ENCODE measurements at regions not wholly inside any gene's neighbourhood (a gene's known extent, or its start where the extent isn't known, plus 50 kb on each side); places are given as distances from the start of the nearest gene placed in this dataset.
"Not testable (repeated sequence)": the region's sequence is repeated elsewhere in the genome, so short reads cannot be mapped to it uniquely, and the experiment has no call there.

- H3K9me3 ChIP-seq (ENCODE audit: control insufficient read depth in 4 of 4, insufficient read depth in 3 of 4, low read length in 3 of 4), result no peaks in the 10 kb centered on the region
- peaks cover 0 to 8% (median 0%) of the 10 kb centered on the region in 5 donors for H3K4me1 ChIP-seq (ENCODE audit: control insufficient read depth in 5 of 5, insufficient read depth in 5 of 5, low read length in 5 of 5)
- ATAC-seq (ENCODE audit: insufficient read depth, low FRiP score) (no peak), DNase-seq (no peak)
- no peak overlapping the region for H3K4me3 ChIP-seq
- H3K27me3 ChIP-seq (ENCODE audit: control insufficient read depth in 3 of 3, insufficient read depth in 3 of 3, low read length in 2 of 3), result no peaks in the 10 kb centered on the region
- no peak for TF ChIP-seq CTCF (IDR thresholded peaks at IDR 0.05; ENCODE audit: control extremely low read depth, extremely low read depth)
- no peak overlapping the region for H3K27ac ChIP-seq (ENCODE audit: low read depth in 1 of 2, low read length in 1 of 2)
- no peak overlapping the region for H3K9ac ChIP-seq (ENCODE audit: insufficient read depth in 1 of 2, low read length in 2 of 2)
- peaks cover 0 to 8% (median 3%) of the 10 kb centered on the region in 4 donors for H3K36me3 ChIP-seq (ENCODE audit: control insufficient read depth in 4 of 4, insufficient read depth in 4 of 4, low read length in 4 of 4)
- WGBS, 2 donors, result 89 to 97% methylated on average over 2 of the region's 2 CpGs
Measured at GRCh38 chr13:21308906-21309305, 132.4 kb downstream of the MRPL57 start.

GRCh38 chr13:21309542-21310172 lies 133.2 kb downstream of the MRPL57 start:
- no peak for ATAC-seq (ENCODE audit: insufficient read depth, low FRiP score)
- TF ChIP-seq CTCF (IDR thresholded peaks at IDR 0.05; ENCODE audit: control extremely low read depth, extremely low read depth), result no peak
- Histone ChIP-seq H3K9ac (ENCODE audit: insufficient read depth in 1 of 2, low read length in 2 of 2) (no peak overlapping the region), H3K4me3 (no peak overlapping the region), H3K27ac (ENCODE audit: low read depth in 1 of 2, low read length in 1 of 2) (no peak overlapping the region), H3K4me1 (ENCODE audit: control insufficient read depth in 5 of 5, insufficient read depth in 5 of 5, low read length in 5 of 5) (peaks cover 0 to 8% (median 0%) of the 10 kb centered on the region in 5 donors), H3K36me3 (ENCODE audit: control insufficient read depth in 4 of 4, insufficient read depth in 4 of 4, low read length in 4 of 4) (peaks cover 0 to 2% (median under 1%) of the 10 kb centered on the region in 4 donors), H3K27me3 (ENCODE audit: control insufficient read depth in 3 of 3, insufficient read depth in 3 of 3, low read length in 2 of 3) (no peaks in the 10 kb centered on the region), H3K9me3 (ENCODE audit: control insufficient read depth in 4 of 4, insufficient read depth in 3 of 4, low read length in 3 of 4) (no peaks in the 10 kb centered on the region)
- DNase-seq, result no peak
- WGBS, 2 donors, result 79 to 94% methylated on average over 5 of the region's 5 CpGs

GRCh38 chr13:21310220-21310619 lies 133.8 kb downstream of the MRPL57 start:
- H3K36me3 ChIP-seq (ENCODE audit: control insufficient read depth in 4 of 4, insufficient read depth in 4 of 4, low read length in 4 of 4), result peaks cover 0 to 2% (median 0%) of the 10 kb centered on the region in 4 donors
- no peak overlapping the region for H3K9ac ChIP-seq (ENCODE audit: insufficient read depth in 1 of 2, low read length in 2 of 2)
- H3K4me1 ChIP-seq (ENCODE audit: control insufficient read depth in 5 of 5, insufficient read depth in 5 of 5, low read length in 5 of 5), result peaks cover 0 to 8% (median 0%) of the 10 kb centered on the region in 5 donors
- H3K27me3 ChIP-seq (ENCODE audit: control insufficient read depth in 3 of 3, insufficient read depth in 3 of 3, low read length in 2 of 3), result no peaks in the 10 kb centered on the region
- 64 to 76% methylated on average over 3 of the region's 3 CpGs for WGBS, 2 donors
- TF ChIP-seq CTCF (IDR thresholded peaks at IDR 0.05; ENCODE audit: control extremely low read depth, extremely low read depth), result no peak
- ATAC-seq (ENCODE audit: insufficient read depth, low FRiP score), result no peak
- no peaks in the 10 kb centered on the region for H3K9me3 ChIP-seq (ENCODE audit: control insufficient read depth in 4 of 4, insufficient read depth in 3 of 4, low read length in 3 of 4)
- H3K27ac ChIP-seq (ENCODE audit: low read depth in 1 of 2, low read length in 1 of 2), result no peak overlapping the region
- no peak for DNase-seq
- no peak overlapping the region for H3K4me3 ChIP-seq

- ATAC-seq (ENCODE audit: insufficient read depth, low FRiP score); DNase-seq; H3K4me1 ChIP-seq (ENCODE audit: control insufficient read depth in 5 of 5, insufficient read depth in 5 of 5, low read length in 5 of 5); H3K9ac ChIP-seq (ENCODE audit: insufficient read depth in 1 of 2, low read length in 2 of 2); H3K4me3 ChIP-seq; H3K9me3 ChIP-seq (ENCODE audit: control insufficient read depth in 4 of 4, insufficient read depth in 3 of 4, low read length in 3 of 4); H3K27me3 ChIP-seq (ENCODE audit: control insufficient read depth in 3 of 3, insufficient read depth in 3 of 3, low read length in 2 of 3); H3K27ac ChIP-seq (ENCODE audit: low read depth in 1 of 2, low read length in 1 of 2); H3K36me3 ChIP-seq (ENCODE audit: control insufficient read depth in 4 of 4, insufficient read depth in 4 of 4, low read length in 4 of 4): not testable (repeated sequence)
- whole genome bisulfite sequencing, 2 donors, result 87 to 95% methylated on average over 1 of the region's 1 CpG
Measured at GRCh38 chr13:21314976-21315375, 138.5 kb downstream of the MRPL57 start.
